ENCODE measurements at regions not wholly inside any gene's neighbourhood (a gene's known extent, or its start where the extent isn't known, plus 50 kb on each side); places are given as distances from the start of the nearest gene placed in this dataset.

GRCh38 chr1:104987210-104987609 is 1237.5 kb downstream of the AMY1C start:
- H3K27me3 ChIP-seq (ENCODE audit: control insufficient read depth in 1 of 2, insufficient read depth in 2 of 2, low read length in 2 of 2) = no peaks in the 10 kb centered on the region
- no peak overlapping the region for H3K4me3 ChIP-seq (ENCODE audit: low read depth in 1 of 2, low read length in 2 of 2)
- H3K36me3 ChIP-seq (ENCODE audit: insufficient read depth, low read length) = no peaks in the 10 kb centered on the region
- no peak overlapping the region for H3K27ac ChIP-seq (ENCODE audit: low read depth, low read length)
- H3K9me3 ChIP-seq (ENCODE audit: low read length) = no peaks in the 10 kb centered on the region
- no peaks in the 10 kb centered on the region for H3K4me1 ChIP-seq (ENCODE audit: insufficient read depth, low read length)
- H3K9ac ChIP-seq (ENCODE audit: low read length) = no peak overlapping the region

GRCh38 chr1:104989012-104989411 is 1239.3 kb downstream of the AMY1C start:
- Histone ChIP-seq H3K4me1 (ENCODE audit: insufficient read depth, low read length) (no peaks in the 10 kb centered on the region), H3K27ac (ENCODE audit: low read depth, low read length) (no peak overlapping the region), H3K27me3 (ENCODE audit: control insufficient read depth in 1 of 2, insufficient read depth in 2 of 2, low read length in 2 of 2) (no peaks in the 10 kb centered on the region), H3K9ac (ENCODE audit: low read length) (no peak overlapping the region), H3K36me3 (ENCODE audit: insufficient read depth, low read length) (no peaks in the 10 kb centered on the region), H3K4me3 (ENCODE audit: low read depth in 1 of 2, low read length in 2 of 2) (no peak overlapping the region), H3K9me3 (ENCODE audit: low read length) (no peaks in the 10 kb centered on the region)

GRCh38 chr1:104991702-104992101 is 1242.0 kb downstream of the AMY1C start:
- H3K27ac ChIP-seq (ENCODE audit: low read depth, low read length) = no peak overlapping the region
- H3K4me3 ChIP-seq (ENCODE audit: low read depth in 1 of 2, low read length in 2 of 2) = no peak overlapping the region
- H3K9ac ChIP-seq (ENCODE audit: low read length) = no peak overlapping the region
- no peaks in the 10 kb centered on the region for H3K36me3 ChIP-seq (ENCODE audit: insufficient read depth, low read length)
- no peaks in the 10 kb centered on the region for H3K27me3 ChIP-seq (ENCODE audit: control insufficient read depth in 1 of 2, insufficient read depth in 2 of 2, low read length in 2 of 2)
- H3K4me1 ChIP-seq (ENCODE audit: insufficient read depth, low read length) = no peaks in the 10 kb centered on the region
- no peaks in the 10 kb centered on the region for H3K9me3 ChIP-seq (ENCODE audit: low read length)

DNA sequence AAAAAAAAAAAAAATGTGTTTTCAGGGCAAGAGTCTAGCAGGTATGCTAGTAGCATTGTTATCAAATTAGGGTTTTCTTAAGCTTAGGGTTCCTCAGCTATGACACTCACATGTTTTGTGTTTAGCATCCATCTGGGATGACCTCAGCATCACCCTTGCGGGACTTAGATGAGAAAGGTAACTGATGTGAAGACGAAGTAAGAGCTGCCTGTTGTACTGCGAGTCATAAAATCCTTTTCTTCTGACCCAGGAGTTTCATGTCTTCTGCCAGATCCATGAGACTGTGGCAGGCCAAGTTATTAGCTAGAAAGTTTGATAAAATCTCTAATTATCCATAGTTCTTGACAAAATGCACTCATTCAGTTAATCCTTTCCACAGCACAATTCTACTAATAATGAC is 1251.1 kb downstream of the AMY1C start:
- Histone ChIP-seq H3K27ac (ENCODE audit: low read depth, low read length) (no peak overlapping the region), H3K9me3 (ENCODE audit: low read length) (no peaks in the 10 kb centered on the region), H3K27me3 (ENCODE audit: control insufficient read depth in 1 of 2, insufficient read depth in 2 of 2, low read length in 2 of 2) (no peaks in the 10 kb centered on the region), H3K4me1 (ENCODE audit: insufficient read depth, low read length) (no peaks in the 10 kb centered on the region), H3K36me3 (ENCODE audit: insufficient read depth, low read length) (no peaks in the 10 kb centered on the region), H3K9ac (ENCODE audit: low read length) (no peak overlapping the region), H3K4me3 (ENCODE audit: low read depth in 1 of 2, low read length in 2 of 2) (no peak overlapping the region)

DNA sequence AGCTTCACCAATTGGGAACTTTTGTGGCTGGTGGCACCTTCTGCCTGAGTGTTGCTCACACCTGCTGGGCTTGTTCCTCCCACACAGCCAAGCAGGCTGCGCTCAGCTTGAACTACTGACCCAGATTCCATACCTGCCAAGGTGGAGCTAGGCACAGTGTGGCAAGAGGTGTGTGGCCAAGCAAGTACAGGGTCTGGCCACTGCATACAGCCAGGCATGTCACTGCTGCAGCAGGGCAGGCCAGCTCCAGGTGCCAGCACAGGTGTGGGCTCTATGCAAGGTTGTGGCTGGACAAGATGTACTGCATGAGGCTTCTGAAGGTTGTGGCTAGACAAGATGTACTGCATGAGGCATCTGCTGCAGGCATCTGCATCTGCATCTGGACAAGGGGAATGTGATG is 1254.8 kb downstream of the AMY1C start:
- H3K4me1 ChIP-seq (ENCODE audit: insufficient read depth, low read length) = no peaks in the 10 kb centered on the region
- H3K9me3 ChIP-seq (ENCODE audit: low read length) = no peaks in the 10 kb centered on the region
- H3K36me3 ChIP-seq (ENCODE audit: insufficient read depth, low read length) = no peaks in the 10 kb centered on the region
- no peak overlapping the region for H3K27ac ChIP-seq (ENCODE audit: low read depth, low read length)
- no peak overlapping the region for H3K9ac ChIP-seq (ENCODE audit: low read length)
- no peak overlapping the region for H3K4me3 ChIP-seq (ENCODE audit: low read depth in 1 of 2, low read length in 2 of 2)
- H3K27me3 ChIP-seq (ENCODE audit: control insufficient read depth in 1 of 2, insufficient read depth in 2 of 2, low read length in 2 of 2) = no peaks in the 10 kb centered on the region

GRCh38 chr1:105005594-105006195 is 1256.0 kb downstream of the AMY1C start:
- Histone ChIP-seq H3K27me3 (ENCODE audit: control insufficient read depth in 1 of 2, insufficient read depth in 2 of 2, low read length in 2 of 2) (no peaks in the 10 kb centered on the region), H3K4me1 (ENCODE audit: insufficient read depth, low read length) (no peaks in the 10 kb centered on the region), H3K4me3 (ENCODE audit: low read depth in 1 of 2, low read length in 2 of 2) (no peak overlapping the region), H3K27ac (ENCODE audit: low read depth, low read length) (no peak overlapping the region), H3K9ac (ENCODE audit: low read length) (no peak overlapping the region), H3K36me3 (ENCODE audit: insufficient read depth, low read length) (no peaks in the 10 kb centered on the region), H3K9me3 (ENCODE audit: low read length) (no peaks in the 10 kb centered on the region)

- H3K9ac ChIP-seq (ENCODE audit: low read length) = no peak overlapping the region
- H3K9me3 ChIP-seq (ENCODE audit: low read length) = no peaks in the 10 kb centered on the region
- no peaks in the 10 kb centered on the region for H3K4me1 ChIP-seq (ENCODE audit: insufficient read depth, low read length)
- no peaks in the 10 kb centered on the region for H3K36me3 ChIP-seq (ENCODE audit: insufficient read depth, low read length)
- H3K4me3 ChIP-seq (ENCODE audit: low read depth in 1 of 2, low read length in 2 of 2) = no peak overlapping the region
- H3K27ac ChIP-seq (ENCODE audit: low read depth, low read length) = no peak overlapping the region
- H3K27me3 ChIP-seq (ENCODE audit: control insufficient read depth in 1 of 2, insufficient read depth in 2 of 2, low read length in 2 of 2) = no peaks in the 10 kb centered on the region
Observed at GRCh38 chr1:105017587-105017986, 1267.9 kb downstream of the AMY1C start.

DNA sequence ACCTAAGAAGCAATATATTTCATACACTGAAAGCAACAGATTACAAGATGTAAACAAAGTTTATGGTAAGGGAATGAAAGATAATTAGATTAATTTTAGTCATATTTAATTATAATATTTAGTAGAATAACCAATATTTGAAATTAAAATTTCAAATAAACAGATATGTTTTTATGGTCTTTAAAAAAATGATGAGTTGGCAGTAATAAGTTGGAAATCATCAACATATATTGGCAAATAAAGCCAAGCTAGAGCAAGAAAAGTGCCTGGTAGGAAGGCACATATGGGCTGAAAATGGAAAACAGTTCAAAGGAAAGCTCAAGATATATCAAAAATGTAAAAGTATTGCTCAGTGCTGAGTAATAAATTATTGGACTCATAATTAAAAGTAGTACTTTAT is 1274.0 kb downstream of the AMY1C start:
- Histone ChIP-seq H3K27me3 (ENCODE audit: control insufficient read depth in 1 of 2, insufficient read depth in 2 of 2, low read length in 2 of 2) (no peaks in the 10 kb centered on the region), H3K9ac (ENCODE audit: low read length) (no peak overlapping the region), H3K9me3 (ENCODE audit: low read length) (no peaks in the 10 kb centered on the region), H3K27ac (ENCODE audit: low read depth, low read length) (no peak overlapping the region), H3K36me3 (ENCODE audit: insufficient read depth, low read length) (no peaks in the 10 kb centered on the region), H3K4me1 (ENCODE audit: insufficient read depth, low read length) (no peaks in the 10 kb centered on the region), H3K4me3 (ENCODE audit: low read depth in 1 of 2, low read length in 2 of 2) (no peak overlapping the region)

- Histone ChIP-seq H3K4me1 (ENCODE audit: insufficient read depth, low read length) (no peaks in the 10 kb centered on the region), H3K36me3 (ENCODE audit: insufficient read depth, low read length) (no peaks in the 10 kb centered on the region), H3K4me3 (ENCODE audit: low read depth in 1 of 2, low read length in 2 of 2) (no peak overlapping the region), H3K9ac (ENCODE audit: low read length) (no peak overlapping the region), H3K9me3 (ENCODE audit: low read length) (no peaks in the 10 kb centered on the region), H3K27ac (ENCODE audit: low read depth, low read length) (no peak overlapping the region), H3K27me3 (ENCODE audit: control insufficient read depth in 1 of 2, insufficient read depth in 2 of 2, low read length in 2 of 2) (no peaks in the 10 kb centered on the region)
Observed at GRCh38 chr1:105027838-105028471, 1278.3 kb downstream of the AMY1C start.

DNA sequence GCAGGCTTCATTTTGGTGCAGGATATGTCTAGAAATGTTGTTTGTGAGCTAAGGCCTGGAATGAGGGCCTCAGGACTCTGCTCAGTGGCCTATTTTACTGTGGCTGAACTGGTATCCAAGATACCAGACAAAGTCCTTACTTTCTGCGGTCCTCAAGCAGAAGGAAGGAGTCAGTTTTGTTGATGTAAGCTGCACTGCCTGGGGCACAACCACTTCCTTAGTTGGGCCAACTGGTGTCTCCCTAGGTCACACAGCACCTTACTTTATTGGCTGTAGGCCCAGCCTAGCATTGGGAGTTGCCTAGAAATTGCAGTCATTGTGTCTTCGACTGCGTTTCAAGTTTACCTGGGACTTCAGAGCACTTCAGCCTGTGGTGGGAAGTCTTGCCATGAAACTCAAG is 1322.7 kb downstream of the AMY1C start:
- Histone ChIP-seq H3K27me3 (ENCODE audit: control insufficient read depth in 1 of 2, insufficient read depth in 2 of 2, low read length in 2 of 2) (no peaks in the 10 kb centered on the region), H3K36me3 (ENCODE audit: insufficient read depth, low read length) (no peaks in the 10 kb centered on the region), H3K9me3 (ENCODE audit: low read length) (no peaks in the 10 kb centered on the region), H3K27ac (ENCODE audit: low read depth, low read length) (no peak overlapping the region), H3K4me1 (ENCODE audit: insufficient read depth, low read length) (no peaks in the 10 kb centered on the region), H3K4me3 (ENCODE audit: low read depth in 1 of 2, low read length in 2 of 2) (no peak overlapping the region), H3K9ac (ENCODE audit: low read length) (no peak overlapping the region)

DNA sequence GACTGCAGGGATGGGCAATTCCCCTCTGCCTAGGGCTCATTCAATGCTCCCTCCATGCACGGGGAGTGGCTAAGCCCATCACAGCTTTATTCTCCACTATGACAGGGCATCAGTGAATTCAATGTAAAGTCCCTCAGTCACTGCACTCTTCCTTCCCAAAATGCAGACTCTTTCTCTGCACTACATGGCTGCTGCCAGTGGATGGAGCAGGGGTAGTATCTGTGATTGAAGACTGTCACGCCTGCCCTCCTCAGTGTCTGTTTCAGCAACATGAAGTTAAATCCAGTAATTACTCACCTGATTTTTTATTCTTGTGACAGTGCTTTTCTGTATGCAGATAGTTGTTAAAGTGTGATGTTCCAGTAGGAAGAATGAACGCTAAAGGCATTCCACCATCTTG is 1323.2 kb downstream of the AMY1C start:
- H3K4me3 ChIP-seq (ENCODE audit: low read depth in 1 of 2, low read length in 2 of 2) = no peak overlapping the region
- H3K27me3 ChIP-seq (ENCODE audit: control insufficient read depth in 1 of 2, insufficient read depth in 2 of 2, low read length in 2 of 2) = no peaks in the 10 kb centered on the region
- no peaks in the 10 kb centered on the region for H3K36me3 ChIP-seq (ENCODE audit: insufficient read depth, low read length)
- H3K4me1 ChIP-seq (ENCODE audit: insufficient read depth, low read length) = no peaks in the 10 kb centered on the region
- H3K9ac ChIP-seq (ENCODE audit: low read length) = no peak overlapping the region
- H3K27ac ChIP-seq (ENCODE audit: low read depth, low read length) = no peak overlapping the region
- H3K9me3 ChIP-seq (ENCODE audit: low read length) = no peaks in the 10 kb centered on the region

DNA sequence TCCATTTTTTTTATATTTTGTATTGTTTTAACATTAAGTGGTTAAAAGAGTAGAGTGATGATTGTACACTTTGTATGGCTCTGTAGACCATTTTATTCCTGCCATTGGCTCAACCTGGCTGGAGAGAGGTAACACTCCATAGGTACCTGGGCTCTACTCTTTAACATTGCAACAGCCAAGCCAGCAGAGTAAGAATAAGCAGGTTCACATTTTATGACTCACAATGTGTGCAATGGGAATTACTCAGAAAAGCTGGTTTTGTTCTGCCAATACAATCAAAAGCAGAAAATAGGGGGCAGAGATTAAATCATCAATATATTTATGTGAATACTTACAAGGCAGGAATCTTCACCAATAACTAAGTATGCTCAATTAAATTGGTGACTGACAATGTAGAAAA is 1324.0 kb downstream of the AMY1C start:
- no peaks in the 10 kb centered on the region for H3K4me1 ChIP-seq (ENCODE audit: insufficient read depth, low read length)
- H3K4me3 ChIP-seq (ENCODE audit: low read depth in 1 of 2, low read length in 2 of 2) = no peak overlapping the region
- no peaks in the 10 kb centered on the region for H3K27me3 ChIP-seq (ENCODE audit: control insufficient read depth in 1 of 2, insufficient read depth in 2 of 2, low read length in 2 of 2)
- no peaks in the 10 kb centered on the region for H3K36me3 ChIP-seq (ENCODE audit: insufficient read depth, low read length)
- H3K27ac ChIP-seq (ENCODE audit: low read depth, low read length) = no peak overlapping the region
- H3K9me3 ChIP-seq (ENCODE audit: low read length) = no peaks in the 10 kb centered on the region
- H3K9ac ChIP-seq (ENCODE audit: low read length) = no peak overlapping the region

All from muscle layer of colon (tissue), 2 donors.